NB4 (cell line): ENCODE measurements at regions not wholly inside any gene's neighbourhood (a gene's known extent, or its start where the extent isn't known, plus 50 kb on each side); places are given as distances from the start of the nearest gene placed in this dataset.

Experiments used
- CTCF ChIP-seq: IDR thresholded peaks from one replicate; pipeline ENCODE4 v1.5.1; 2012; ENCODE audit warnings: low read depth, low read length
- MAX ChIP-seq: IDR thresholded peaks from 2 replicates; pipeline ENCODE4 v1.6.1; 2011; ENCODE audit warnings: low read depth, low read length
- MYC ChIP-seq: IDR thresholded peaks from 2 replicates; pipeline ENCODE4 v1.6.1; 2011; ENCODE audit warnings: low read depth, low read length
- POLR2A ChIP-seq: IDR thresholded peaks from 2 replicates; pipeline ENCODE4 v1.6.1; 2011; ENCODE audit warnings: mild to moderate bottlenecking; ENCODE audit not compliant: insufficient read length; ENCODE audit errors: extremely low read depth

- TF ChIP-seq CTCF = no peak
- TF ChIP-seq POLR2A = no peak
- no peak for TF ChIP-seq MYC
- no peak for TF ChIP-seq MAX
These were observed 884.5 kb upstream of the POT1 start for GRCh38 chr7:125814100-125814499.
